Keratinocyte (primary cell): ENCODE measurements at regions not wholly inside any gene's neighbourhood (a gene's known extent, or its start where the extent isn't known, plus 50 kb on each side); places are given as distances from the start of the nearest gene placed in this dataset.

ENCODE experiments used
- EZH2 ChIP-seq: IDR thresholded peaks from one replicate; pipeline ENCODE4 v1.6.1; 2012; ENCODE audit warnings: inconsistent platforms, mild to moderate bottlenecking, low read length, moderate library complexity
- TF ChIP-seq, protein P1 (sequence below), 3 experiments: IDR thresholded peaks in 1 of 3; conservative IDR thresholded peaks in 1 of 3; optimal IDR thresholded peaks in 1 of 3; 2 replicates in 2 of 3; 3 replicates in 1 of 3; pipeline versions ENCODE3 to v1.5.1; 2011; ENCODE audit warnings: low read length in 3 of 3, mild to moderate bottlenecking in 3 of 3, moderate library complexity in 2 of 3, control low read depth in 1 of 3, inconsistent platforms in 1 of 3; ENCODE audit not compliant: insufficient read depth in 2 of 3; ENCODE audit errors: extremely low read depth in 1 of 3

DNA sequence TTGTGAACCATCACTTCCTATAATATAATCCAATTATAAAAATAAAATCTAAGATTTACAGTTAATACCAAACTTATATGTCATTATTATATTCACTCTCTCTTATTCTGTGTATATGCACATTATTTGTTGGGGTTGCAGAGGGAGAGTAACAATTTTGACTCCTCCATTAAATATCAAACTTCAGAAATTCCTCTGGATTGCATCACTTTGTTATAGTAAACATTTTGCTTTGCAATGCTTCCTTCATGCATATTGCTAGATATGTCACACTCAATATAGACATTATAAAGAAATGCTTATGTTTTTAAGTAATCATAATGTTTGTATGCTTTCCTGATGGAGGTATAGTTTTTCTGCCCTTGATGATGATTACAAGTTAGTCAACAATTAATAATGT is 999.0 kb upstream of the ADGRL2 start:
- TF ChIP-seq, protein P1, sequence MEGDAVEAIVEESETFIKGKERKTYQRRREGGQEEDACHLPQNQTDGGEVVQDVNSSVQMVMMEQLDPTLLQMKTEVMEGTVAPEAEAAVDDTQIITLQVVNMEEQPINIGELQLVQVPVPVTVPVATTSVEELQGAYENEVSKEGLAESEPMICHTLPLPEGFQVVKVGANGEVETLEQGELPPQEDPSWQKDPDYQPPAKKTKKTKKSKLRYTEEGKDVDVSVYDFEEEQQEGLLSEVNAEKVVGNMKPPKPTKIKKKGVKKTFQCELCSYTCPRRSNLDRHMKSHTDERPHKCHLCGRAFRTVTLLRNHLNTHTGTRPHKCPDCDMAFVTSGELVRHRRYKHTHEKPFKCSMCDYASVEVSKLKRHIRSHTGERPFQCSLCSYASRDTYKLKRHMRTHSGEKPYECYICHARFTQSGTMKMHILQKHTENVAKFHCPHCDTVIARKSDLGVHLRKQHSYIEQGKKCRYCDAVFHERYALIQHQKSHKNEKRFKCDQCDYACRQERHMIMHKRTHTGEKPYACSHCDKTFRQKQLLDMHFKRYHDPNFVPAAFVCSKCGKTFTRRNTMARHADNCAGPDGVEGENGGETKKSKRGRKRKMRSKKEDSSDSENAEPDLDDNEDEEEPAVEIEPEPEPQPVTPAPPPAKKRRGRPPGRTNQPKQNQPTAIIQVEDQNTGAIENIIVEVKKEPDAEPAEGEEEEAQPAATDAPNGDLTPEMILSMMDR (optimal IDR thresholded peaks at IDR 0.05 in 1 of 3, IDR thresholded peaks at IDR 0.05 in 1 of 3, conservative IDR thresholded peaks at IDR 0.05 in 1 of 3; ENCODE audit: extremely low read depth in 1 of 3, insufficient read depth in 2 of 3, low read length in 3 of 3), result no peak
- TF ChIP-seq EZH2, result no peak
